Lower leg skin (tissue), 3 donors: ENCODE measurements at regions not wholly inside any gene's neighbourhood (a gene's known extent, or its start where the extent isn't known, plus 50 kb on each side); places are given as distances from the start of the nearest gene placed in this dataset.
"Not testable (repeated sequence)": the region's sequence is repeated elsewhere in the genome, so short reads cannot be mapped to it uniquely, and the experiment has no call there.

Experiments used
- POLR2A ChIP-seq, 2 donors: fragments of 450-650 bp; IDR thresholded peaks; one replicate each; pipeline ENCODE4 v1.6.1; 2016 to 2017; ENCODE audit warnings: antibody characterized with exemption in 2 of 2, mild to moderate bottlenecking in 1 of 2, moderate library complexity in 1 of 2
- TF ChIP-seq, protein P1 (sequence below), 3 donors: fragments of 450-650 bp; IDR thresholded peaks; one replicate each; pipeline ENCODE4 v1.5.1; 2016; ENCODE audit warnings: antibody characterized with exemption in 3 of 3, mild to moderate bottlenecking in 3 of 3, moderate library complexity in 2 of 3

DNA sequence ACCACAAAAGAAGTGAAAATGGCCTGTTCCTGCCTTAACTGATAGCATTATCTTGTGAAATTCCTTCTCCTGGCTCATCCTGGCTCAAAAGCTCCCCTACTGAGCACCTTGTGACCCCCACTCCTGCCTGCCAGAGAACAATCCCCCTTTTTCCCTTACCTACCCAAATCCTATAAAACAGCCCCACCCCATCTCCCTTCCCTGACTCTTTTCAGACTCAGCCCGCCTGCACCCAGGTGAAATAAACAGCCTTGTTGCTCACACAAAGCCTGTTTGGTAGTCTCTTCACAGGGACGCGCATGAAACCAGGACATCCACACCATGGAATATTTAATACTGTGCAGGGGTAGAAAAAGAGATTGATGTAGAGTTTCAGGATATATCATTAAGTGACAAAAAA, 1677.0 kb downstream of the C4orf33 start:
- TF ChIP-seq, protein P1, sequence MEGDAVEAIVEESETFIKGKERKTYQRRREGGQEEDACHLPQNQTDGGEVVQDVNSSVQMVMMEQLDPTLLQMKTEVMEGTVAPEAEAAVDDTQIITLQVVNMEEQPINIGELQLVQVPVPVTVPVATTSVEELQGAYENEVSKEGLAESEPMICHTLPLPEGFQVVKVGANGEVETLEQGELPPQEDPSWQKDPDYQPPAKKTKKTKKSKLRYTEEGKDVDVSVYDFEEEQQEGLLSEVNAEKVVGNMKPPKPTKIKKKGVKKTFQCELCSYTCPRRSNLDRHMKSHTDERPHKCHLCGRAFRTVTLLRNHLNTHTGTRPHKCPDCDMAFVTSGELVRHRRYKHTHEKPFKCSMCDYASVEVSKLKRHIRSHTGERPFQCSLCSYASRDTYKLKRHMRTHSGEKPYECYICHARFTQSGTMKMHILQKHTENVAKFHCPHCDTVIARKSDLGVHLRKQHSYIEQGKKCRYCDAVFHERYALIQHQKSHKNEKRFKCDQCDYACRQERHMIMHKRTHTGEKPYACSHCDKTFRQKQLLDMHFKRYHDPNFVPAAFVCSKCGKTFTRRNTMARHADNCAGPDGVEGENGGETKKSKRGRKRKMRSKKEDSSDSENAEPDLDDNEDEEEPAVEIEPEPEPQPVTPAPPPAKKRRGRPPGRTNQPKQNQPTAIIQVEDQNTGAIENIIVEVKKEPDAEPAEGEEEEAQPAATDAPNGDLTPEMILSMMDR (IDR thresholded peaks at IDR 0.05): not testable (repeated sequence)
- TF ChIP-seq POLR2A (IDR thresholded peaks at IDR 0.05): not testable (repeated sequence)
